ENCODE measurements at regions not wholly inside any gene's neighbourhood (a gene's known extent, or its start where the extent isn't known, plus 50 kb on each side); places are given as distances from the start of the nearest gene placed in this dataset.

DNA sequence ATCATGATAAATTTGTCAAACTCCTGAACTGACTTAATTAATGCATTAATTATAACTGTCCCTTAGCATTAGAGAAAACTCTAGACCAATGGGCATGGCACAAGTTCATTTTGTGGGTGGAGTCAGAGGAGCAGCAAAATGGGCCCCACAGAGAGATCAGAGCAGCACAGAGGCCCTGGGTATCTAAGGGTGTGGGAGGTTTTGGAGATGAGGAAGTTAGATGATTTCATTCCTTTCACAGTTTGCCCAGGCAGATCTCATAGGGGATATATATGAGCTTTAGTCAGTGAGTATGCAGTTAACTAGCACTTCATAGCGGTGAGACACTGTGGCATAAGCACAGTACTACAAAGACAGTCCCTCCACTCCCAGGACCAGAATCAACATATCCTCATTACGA lies 117.3 kb downstream of the MAB21L3 start:
- intact Hi-C loops (cut with DNase I) = no loop called here
- DNase-seq (no peak), ATAC-seq (ENCODE audit: poor library complexity) (no peak)

DNA sequence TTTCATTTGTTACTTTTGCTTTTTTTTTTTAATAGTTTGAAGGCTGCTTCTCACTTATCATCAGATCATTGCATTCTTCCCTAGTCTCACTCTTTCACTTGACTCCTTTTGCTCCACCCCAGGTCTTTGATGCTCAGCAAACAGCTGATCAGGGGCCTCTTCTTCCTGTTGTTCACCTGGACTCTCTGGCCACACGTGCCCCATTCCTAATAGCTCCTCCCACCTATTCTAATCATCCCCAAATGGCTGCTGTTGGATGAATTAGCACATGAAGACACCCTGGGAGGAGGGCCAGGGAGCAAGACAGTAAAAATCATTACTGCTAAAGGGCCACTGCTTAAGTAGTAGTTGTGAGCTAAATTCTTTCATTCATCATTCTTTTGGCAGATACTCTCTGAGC lies 119.5 kb downstream of the MAB21L3 start:
- intact Hi-C loops (cut with DNase I) = no loop called here
- no peak for DNase-seq

DNA sequence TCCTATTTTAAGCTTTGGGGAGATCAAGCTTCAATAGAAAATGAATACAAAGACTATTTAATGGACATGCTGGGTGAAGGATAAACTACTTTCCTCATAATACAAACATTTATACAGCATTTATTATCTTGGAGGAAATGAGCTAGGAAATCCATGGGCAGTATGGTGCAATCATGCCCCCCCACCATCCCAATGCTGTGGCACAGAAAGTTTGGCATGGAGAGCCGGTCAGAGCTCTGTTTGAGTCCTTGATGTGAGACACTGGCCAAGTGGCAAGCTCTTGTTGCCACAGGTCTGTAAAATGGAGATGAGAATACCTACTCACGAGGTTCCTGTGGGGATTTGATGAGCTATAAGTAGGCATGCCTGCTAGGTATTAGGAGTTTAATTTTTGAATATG lies 120.6 kb downstream of the MAB21L3 start:
- ATAC-seq (ENCODE audit: poor library complexity) (no peak), DNase-seq (no peak)
- intact Hi-C loops (cut with DNase I) = no loop called here

More for the DNA sequence above, 119.5 kb downstream of the MAB21L3 start:
- no peak for ATAC-seq (ENCODE audit: poor library complexity)

DNA sequence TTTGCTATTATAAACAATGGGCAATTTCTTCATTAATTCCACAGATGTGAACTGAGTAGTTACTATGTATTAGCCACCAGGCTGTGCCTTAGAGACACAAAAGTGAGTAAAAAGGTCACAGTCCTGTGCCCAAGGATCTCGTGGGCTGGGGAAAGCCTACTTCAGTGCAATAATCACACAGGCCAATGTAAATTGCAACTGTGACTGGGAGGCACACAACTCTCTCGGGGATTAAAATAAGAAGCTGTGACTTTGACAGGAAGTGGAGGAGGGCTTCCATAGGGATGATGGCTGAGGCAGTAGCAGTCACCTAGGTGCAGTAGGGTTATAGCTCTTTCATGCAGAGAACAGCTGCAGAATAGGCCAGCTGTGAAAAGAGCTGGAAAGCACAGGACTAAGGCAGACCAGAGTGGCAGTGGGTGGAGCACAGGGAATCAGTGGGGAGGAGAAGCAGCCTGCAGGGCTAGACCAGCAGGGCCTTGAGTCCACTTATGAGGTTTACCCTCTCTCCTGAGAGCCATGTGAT lies 121.9 kb downstream of the MAB21L3 start:
- intact Hi-C loops (cut with DNase I) = no loop called here
- ATAC-seq (ENCODE audit: poor library complexity) (peak; percentile 52), DNase-seq (no peak)

DNA sequence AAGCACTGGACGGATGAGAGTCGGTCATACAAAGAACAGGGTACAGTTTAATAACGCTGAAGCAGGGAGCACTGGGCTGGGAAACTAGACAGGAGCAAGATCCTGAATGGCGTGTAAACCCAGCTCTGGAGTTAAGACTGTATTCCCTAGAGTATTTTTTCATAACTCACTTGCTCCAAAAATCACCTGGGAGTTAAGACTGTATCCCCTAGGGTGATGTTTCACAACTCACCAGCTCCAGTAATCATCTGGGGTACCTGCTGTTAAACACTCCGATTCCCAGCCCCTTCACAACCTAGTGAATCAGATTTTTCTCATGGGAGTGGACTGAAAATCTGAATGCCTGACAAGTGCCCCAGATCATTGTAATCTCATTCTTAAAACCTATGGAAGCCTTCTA lies 123.2 kb downstream of the MAB21L3 start:
- ATAC-seq (ENCODE audit: poor library complexity) (no peak), DNase-seq (no peak)
- intact Hi-C loops (cut with DNase I) = no loop called here

DNA sequence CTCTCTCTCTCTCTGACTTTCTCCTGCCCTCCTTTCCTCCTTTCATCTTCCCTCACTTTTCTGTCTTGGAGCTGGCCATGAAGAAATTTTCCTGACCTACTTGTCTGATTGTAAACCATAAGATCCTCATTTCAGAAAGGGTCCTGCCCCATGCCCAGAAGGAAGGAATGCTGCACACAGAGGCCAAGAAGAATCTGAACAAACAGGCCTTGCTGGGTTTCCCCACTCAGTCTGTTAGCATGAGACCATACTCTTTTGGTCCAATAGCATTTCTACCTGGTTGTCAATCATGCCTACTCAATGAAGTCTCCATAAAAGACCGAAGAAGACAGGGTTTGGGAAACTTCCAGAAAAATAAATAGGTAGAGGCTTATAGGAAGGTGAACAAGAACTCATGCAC lies 128.7 kb downstream of the MAB21L3 start:
- intact Hi-C loops (cut with DNase I) = no loop called here
- ATAC-seq (ENCODE audit: poor library complexity) = no peak
- no peak for DNase-seq

DNA sequence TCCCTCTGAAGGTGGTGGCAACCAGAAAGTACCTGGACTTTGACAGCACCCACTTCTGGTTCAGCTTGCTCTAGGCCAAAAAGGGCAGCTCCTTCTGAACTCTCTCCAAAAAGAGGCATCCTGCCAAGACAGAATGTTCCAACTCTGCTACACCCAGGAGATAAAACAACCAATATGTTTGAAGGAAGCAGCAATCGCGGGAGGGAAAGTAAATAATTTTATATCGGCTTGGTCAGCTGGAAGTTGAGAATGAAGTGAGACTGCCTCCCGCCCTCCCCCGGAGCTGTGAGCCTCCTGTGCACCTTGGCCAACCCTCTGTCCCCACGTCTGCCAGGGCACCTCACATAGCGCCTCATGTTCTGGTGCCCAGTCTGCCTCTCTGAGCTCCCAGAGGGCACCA lies 130.3 kb upstream of the ATP1A1 start:
- intact Hi-C loops (cut with DNase I) = no loop called here
- ATAC-seq (ENCODE audit: poor library complexity) (peak; percentile 67), DNase-seq (no peak)

DNA sequence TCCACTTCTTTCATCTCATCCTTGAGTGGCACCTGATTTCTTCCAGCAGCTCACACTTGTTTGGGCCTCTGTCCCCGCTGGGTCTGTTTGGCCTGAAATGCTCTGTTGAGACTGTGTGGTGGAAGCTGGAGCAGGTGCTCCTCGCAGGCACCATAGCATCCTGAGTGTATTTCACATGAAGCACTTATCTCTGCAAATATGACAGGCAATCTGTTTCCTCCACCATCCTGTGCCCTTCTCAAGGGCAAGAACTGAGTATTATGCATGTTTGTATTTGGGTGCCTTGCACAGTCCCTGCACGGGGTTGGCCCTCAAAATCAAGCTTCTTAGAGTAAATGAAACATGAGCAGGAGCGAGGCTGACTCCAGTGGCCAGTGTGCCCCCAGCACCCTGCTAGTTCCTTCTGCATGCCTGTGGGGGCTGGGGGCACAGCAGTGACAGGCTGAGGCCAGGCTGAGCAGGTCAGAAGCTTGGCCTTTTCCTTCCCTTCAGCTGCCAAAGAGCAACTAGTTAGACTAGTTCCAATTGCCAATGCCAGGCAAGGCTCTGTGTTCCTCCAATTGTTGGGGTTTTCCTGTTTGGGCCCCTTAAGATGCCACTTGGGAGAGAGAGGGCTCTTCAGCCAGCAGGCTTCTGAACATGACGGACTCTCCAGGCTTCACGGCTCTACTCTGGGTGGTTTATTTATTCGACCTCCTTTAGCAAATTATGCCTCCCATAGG lies 129.6 kb upstream of the ATP1A1 start:
- intact Hi-C loops (cut with DNase I) = no loop called here

DNA sequence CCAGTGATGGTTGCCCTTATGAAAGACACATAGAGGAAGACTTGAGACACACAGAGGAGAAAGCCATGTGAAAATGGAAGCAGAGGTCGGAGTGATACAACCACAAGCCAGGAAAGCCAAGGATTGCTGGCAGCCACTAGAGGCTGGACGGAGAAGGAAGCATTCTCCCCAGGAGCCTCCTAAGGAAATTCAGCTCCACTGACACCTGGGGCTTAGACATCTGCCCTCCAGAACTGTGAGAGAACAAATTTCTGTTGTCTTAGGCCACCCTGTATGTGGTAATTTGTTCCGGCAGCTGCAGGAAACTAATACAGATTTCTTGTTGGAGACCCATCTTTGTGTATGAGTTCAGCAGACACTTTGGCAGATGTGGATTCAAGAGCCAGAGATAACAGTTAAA lies 126.9 kb upstream of the ATP1A1 start:
- DNase-seq = no peak
- intact Hi-C loops (cut with DNase I) = no loop called here
- no peak for ATAC-seq (ENCODE audit: poor library complexity)

More for the DNA sequence above, 129.6 kb upstream of the ATP1A1 start:
- ATAC-seq (ENCODE audit: poor library complexity) = no peak
- no peak for DNase-seq

DNA sequence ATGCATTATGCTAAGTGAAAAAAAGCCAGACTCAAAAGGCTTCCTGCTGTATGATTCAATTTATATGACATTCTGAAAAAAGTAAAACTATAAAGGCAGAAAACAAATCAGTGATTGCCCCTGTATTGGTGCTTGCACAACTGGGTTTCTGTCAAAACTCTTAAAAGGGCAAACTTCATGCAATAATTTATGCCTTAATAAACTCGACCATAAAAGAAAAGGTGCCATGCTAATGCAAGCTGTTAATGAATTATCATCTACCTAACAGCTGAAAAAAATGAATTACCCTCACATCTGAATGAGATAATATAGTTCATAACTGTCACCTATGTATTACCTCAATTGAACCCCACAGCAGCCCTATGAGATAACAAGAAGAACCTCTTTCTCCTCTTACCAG lies 120.8 kb upstream of the ATP1A1 start:
- no peak for DNase-seq
- ATAC-seq (ENCODE audit: poor library complexity) = no peak
- intact Hi-C loops (cut with DNase I) = no loop called here

DNA sequence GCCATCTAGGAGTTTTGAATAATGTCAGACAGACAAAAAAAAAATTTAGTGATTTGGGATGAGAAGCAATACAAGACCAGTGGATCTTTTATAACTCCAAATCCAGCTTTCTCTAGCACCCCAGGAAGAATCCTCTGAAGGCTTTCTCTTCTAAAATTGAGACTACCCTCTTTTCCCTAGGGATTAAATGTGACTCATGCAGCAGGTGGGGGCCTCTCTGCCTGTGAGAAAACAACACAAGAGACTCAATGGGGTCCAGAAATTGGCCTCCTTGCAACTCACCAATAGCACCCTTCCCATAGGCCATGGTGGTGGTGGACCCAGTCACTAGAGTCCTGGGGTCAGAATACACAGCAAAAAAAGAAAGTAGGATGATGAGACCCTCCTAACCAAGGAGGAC lies 120.3 kb upstream of the ATP1A1 start:
- no peak for DNase-seq
- ATAC-seq (ENCODE audit: poor library complexity) = no peak
- intact Hi-C loops (cut with DNase I) = no loop called here

DNA sequence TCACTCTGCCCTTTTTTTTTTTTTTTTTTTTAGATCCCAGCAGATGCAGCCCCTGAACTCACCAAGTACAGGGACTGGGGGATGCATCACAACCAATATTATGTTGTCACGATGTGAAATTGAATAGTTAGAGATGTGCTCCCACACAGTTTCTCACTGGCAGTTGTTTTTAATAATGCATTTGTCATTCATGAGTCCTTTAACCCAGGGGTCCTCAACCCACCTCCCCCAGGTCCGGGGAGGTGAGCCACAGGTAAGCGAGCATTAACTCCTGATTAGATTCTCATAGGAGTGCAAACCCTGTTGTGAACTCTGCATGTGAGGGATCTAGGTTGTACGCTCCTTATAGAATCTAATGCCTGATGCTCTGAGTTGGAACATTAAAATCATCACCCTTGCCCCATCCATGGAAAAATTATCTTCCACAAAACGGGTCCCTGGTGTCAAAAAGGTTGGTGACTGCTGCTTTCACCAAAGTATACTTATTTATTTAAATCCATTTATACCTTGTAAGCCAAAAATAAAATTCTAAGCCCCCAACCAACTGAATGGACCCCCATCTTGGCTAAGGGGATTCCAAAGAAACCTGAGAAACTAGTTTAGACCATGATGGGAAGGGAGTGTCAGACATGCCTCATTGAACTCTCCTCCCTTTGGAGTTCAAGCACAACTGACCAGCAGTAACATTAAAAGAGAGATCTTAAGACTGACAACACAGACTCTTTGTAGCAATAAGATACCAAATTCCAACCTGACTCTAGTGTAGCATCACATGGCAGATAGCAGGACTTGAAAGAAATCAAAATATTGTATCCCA lies 119.3 kb upstream of the ATP1A1 start:
- ATAC-seq (ENCODE audit: poor library complexity) (no peak), DNase-seq (no peak)
- intact Hi-C loops (cut with DNase I) = no loop called here

DNA sequence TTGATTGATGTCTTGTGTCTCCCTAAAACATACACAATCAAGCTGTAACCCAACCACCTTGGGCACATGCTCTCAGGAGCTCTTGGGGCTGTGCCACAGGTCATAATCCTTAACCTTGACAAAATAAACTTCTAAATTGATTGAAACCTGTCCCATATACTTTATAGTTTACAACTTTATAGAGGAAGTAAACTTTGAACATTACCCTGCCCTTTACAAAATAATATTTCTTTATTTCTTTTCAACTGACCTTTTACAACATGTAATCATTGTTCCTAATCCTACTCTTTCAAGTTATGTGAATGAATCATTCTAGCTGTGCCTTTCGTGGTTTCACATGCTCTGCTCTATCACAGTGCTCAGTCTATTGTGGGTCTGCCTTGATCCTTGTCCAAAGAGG lies 118.3 kb upstream of the ATP1A1 start:
- no peak for DNase-seq
- no peak for ATAC-seq (ENCODE audit: poor library complexity)
- intact Hi-C loops (cut with DNase I) = no loop called here

DNA sequence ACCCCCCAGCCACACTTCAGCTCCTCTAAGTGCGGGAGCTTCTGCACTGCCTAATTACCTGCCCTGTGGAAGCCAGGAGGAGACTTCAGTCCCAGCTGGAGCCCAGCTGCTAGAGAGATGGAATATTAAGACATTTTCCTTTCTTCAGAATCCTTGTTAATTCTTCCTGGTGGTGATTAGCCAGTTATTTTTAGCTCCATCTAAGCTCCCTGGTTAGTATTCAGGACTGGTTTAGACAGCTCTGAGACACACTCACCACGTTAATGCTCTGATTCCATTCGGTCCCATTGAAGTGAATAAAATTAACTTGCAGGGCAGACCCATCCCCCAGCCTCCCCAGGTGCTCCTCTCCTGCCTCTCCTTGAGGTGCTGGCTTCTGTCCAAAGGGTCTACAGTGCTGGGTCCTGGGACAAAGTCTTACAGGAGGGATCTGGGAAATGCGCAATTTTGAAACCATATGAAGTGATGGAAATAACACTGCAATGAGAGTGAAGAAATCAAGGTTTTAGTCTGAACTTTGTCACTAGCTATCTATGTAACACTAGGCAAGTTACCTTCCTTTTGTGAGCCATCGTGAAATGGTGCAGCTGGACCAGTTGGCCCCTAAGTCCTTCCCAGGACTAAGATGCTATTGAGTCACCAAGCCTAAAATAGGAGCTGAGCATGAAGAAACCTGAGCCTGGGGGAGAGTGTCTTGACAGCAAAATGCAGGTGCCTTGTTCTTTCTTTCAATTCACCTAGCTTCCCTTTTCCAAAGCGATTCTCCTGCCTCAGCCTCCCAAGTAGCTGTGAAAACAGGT lies 117.4 kb upstream of the ATP1A1 start:
- intact Hi-C loops (cut with DNase I) = no loop called here
- DNase-seq (no peak), ATAC-seq (ENCODE audit: poor library complexity) (no peak)

DNA sequence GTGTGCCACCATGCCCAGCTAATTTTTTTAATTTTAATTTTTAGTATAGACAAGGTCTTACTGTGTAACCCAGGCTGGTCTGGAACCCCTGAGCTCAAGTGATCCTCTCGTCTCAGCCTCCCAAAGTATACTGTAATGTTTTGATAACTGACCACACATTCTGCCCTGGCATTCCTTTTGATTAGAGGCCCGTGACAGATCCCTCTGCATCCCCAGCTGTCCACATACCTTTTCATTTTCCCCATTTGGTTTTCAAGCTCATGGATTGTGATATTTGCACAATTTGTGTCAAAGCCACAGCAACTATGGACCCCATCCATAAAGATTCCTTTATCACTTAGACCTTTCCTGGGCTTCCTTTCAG lies 116.8 kb upstream of the ATP1A1 start:
- DNase-seq = no peak
- intact Hi-C loops (cut with DNase I) = no loop called here
- ATAC-seq (ENCODE audit: poor library complexity) = no peak

DNA sequence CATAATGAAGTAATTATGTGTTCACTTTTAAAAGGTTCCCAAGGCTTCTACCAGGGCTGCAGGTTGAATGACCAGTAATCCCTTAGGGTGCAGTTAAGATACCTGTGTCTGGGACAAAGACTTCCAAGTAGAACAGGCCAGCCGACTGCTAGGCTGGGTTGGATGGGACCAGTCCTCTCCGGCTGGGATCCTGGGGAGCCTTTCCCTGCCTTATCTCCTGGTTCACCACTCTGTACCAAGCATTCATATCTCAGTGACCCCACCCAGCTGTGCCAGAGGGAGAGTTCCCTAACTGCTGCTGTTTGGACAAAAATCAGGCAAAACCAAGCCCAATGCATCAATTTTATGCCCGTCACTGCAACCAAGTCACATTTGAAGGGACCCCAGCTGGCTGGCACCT lies 116.2 kb upstream of the ATP1A1 start:
- ATAC-seq (ENCODE audit: poor library complexity) = no peak
- no peak for DNase-seq
- intact Hi-C loops (cut with DNase I) = no loop called here

DNA sequence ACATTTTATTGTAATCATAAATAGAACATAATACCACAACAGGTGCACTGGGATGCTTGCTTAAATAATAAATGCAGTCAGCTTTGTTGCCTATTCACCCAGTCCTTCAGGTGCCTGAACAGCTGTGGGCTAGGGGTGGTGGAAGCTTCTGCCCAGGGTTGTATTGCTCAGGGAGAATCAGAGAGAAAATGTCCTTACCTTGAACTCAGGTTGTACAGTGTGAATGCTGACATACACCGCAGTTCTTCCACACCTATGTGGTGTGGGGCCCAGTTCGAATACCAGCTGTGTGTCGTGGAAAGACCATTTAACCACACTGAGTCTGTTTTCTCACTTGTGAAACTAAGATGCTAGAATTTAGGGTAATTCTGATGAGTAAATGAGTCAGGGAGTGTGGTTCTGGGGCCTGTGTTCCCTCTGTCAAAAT lies 115.7 kb upstream of the ATP1A1 start:
- ATAC-seq (ENCODE audit: poor library complexity) (no peak), DNase-seq (no peak)
- intact Hi-C loops (cut with DNase I) = no loop called here

DNA sequence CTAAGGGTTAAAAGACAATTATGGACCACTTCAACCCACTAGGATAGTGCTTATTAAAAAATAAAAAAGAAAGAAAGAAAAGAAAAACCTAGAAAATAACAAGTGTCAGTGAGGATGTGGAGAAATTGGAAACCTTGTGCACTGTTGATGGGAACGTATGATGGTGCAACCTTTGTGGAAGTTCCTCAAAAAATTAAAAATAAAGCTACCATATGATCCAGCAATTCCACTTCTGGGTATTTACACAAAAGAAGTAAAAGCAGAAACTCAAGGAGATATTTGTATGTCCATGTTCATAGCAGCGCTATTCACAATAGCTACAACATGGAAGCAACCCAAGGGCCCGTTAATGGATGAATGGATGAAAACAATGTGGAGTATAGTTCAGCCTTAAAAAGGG lies 115.2 kb upstream of the ATP1A1 start:
- no peak for ATAC-seq (ENCODE audit: poor library complexity)
- no peak for DNase-seq
- intact Hi-C loops (cut with DNase I) = no loop called here

DNA sequence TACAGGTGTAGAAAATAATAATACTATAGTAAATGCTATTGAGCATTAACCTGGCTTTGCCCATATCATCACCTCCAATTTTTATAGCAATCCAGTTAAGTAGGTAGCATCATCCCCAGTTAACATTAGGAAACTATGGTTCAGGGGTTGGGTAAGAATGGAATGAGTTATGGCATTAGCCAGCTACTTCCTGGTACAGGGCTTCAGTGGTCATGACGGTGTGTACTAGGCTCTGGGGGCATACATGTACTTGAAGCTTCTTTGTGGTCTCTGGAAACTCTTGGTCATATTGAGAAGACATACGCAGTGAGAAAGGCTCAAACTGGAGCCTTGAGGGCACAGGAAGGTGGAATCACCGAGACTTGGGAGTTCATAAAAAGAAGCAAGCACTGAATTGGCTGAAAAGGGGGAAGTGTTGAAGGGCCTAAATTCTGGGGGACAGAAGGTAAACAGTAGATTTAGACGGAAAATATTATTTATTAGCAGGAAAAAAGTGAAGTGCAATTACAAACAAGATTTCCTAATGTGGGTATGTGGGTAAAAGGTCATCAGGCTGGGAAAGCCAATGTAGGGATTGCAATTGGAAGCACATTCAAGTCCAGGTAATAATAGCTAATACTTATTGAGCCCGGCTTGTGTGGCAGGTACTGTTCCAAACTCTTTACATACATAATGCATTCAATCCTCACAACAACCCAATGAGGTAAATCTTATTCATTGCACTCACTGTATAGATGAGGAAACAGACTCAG lies 114.2 kb upstream of the ATP1A1 start:
- intact Hi-C loops (cut with DNase I) = no loop called here
- no peak for ATAC-seq (ENCODE audit: poor library complexity)
- DNase-seq = no peak
